ENCODE measurements at regions not wholly inside any gene's neighbourhood (a gene's known extent, or its start where the extent isn't known, plus 50 kb on each side); places are given as distances from the start of the nearest gene placed in this dataset.

- TF ChIP-seq POLR2A (conservative IDR thresholded peaks at IDR 0.05), result no peak
- TF ChIP-seq NONO (IDR thresholded peaks at IDR 0.05; ENCODE audit: low read depth in 2 of 2, low read length in 1 of 2), result no peak
- no peak for TF ChIP-seq FOXM1 (IDR thresholded peaks at IDR 0.05; ENCODE audit: low read depth)
- no peak for TF ChIP-seq FOXM1 (CRISPR knock-in tag; IDR thresholded peaks at IDR 0.05; ENCODE audit: low read depth)
- TF ChIP-seq ZNF263 (CRISPR knock-in tag; IDR thresholded peaks at IDR 0.05; ENCODE audit: borderline replicate concordance), result no peak
- no peak for TF ChIP-seq NR2C1 (IDR thresholded peaks at IDR 0.05)
- TF ChIP-seq NR2C1 (tag; IDR thresholded peaks at IDR 0.05), result no peak
- no peak for TF ChIP-seq ZFP36 (IDR thresholded peaks at IDR 0.05; ENCODE audit: low read depth, low read length, partially characterized antibody)
- no peak for TF ChIP-seq CTCF (IDR thresholded peaks at IDR 0.05 in 2 of 3, conservative IDR thresholded peaks at IDR 0.05 in 1 of 3; ENCODE audit: insufficient read depth in 2 of 3, low read depth in 1 of 3, low read length in 3 of 3)
- no peak for TF ChIP-seq NBN (IDR thresholded peaks at IDR 0.05; ENCODE audit: low read depth)
- no peak for TF ChIP-seq PHF21A (IDR thresholded peaks at IDR 0.05; ENCODE audit: borderline replicate concordance, low read depth)
- no peak for TF ChIP-seq IRF9 (tag; IDR thresholded peaks at IDR 0.05)
These were observed 60.3 kb upstream of the CFAP161 start for GRCh38 chr15:81073801-81074200.
